Stimulated activated naive CD8-positive, alpha-beta T cell treated with anti-CD3 and anti-CD28 coated beads, Interleukin-15, Interleukin-2, amounts not matched to agents 100 ng/mL and 50 ng/mL, for 24 hours (primary cell): ENCODE measurements at regions not wholly inside any gene's neighbourhood (a gene's known extent, or its start where the extent isn't known, plus 50 kb on each side); places are given as distances from the start of the nearest gene placed in this dataset.

Experiments used
- H3K27ac Mint-ChIP-seq: one replicate; pipeline ENCODE4 v1.8.0; 2021; ENCODE audit warnings: mild to moderate bottlenecking, mixed read lengths
- H3K27me3 Mint-ChIP-seq: one replicate; pipeline ENCODE4 v1.8.0; 2021; ENCODE audit warnings: mixed read lengths
- H3K36me3 Mint-ChIP-seq: one replicate; pipeline ENCODE4 v1.8.0; 2021; ENCODE audit warnings: low read depth, mixed read lengths
- H3K4me1 Mint-ChIP-seq: one replicate; pipeline ENCODE4 v1.8.0; 2021; ENCODE audit warnings: low read depth, mixed read lengths
- H3K4me3 Mint-ChIP-seq: one replicate; pipeline ENCODE4 v1.8.0; 2021; ENCODE audit warnings: mild to moderate bottlenecking, mixed read lengths
- H3K9me3 Mint-ChIP-seq: one replicate; pipeline ENCODE4 v1.8.0; 2021; ENCODE audit warnings: mixed read lengths

GRCh38 chr18:76179257-76179656, 315.8 kb downstream of the ZNF516 start:
- no peaks in the 10 kb centered on the region for H3K27me3 Mint-ChIP-seq
- no peak overlapping the region for H3K4me3 Mint-ChIP-seq
- H3K27ac Mint-ChIP-seq: no peak overlapping the region
- no peaks in the 10 kb centered on the region for H3K9me3 Mint-ChIP-seq
- H3K4me1 Mint-ChIP-seq: no peaks in the 10 kb centered on the region
- no peaks in the 10 kb centered on the region for H3K36me3 Mint-ChIP-seq

GRCh38 chr18:76177160-76177559, 317.9 kb downstream of the ZNF516 start:
- H3K27me3 Mint-ChIP-seq: no peaks in the 10 kb centered on the region
- H3K4me1 Mint-ChIP-seq: no peaks in the 10 kb centered on the region
- no peaks in the 10 kb centered on the region for H3K36me3 Mint-ChIP-seq
- no peak overlapping the region for H3K27ac Mint-ChIP-seq
- H3K9me3 Mint-ChIP-seq: no peaks in the 10 kb centered on the region
- no peak overlapping the region for H3K4me3 Mint-ChIP-seq

- Mint-ChIP-seq H3K36me3 (no peaks in the 10 kb centered on the region), H3K4me3 (no peak overlapping the region), H3K9me3 (no peaks in the 10 kb centered on the region), H3K4me1 (no peaks in the 10 kb centered on the region), H3K27ac (no peak overlapping the region), H3K27me3 (no peaks in the 10 kb centered on the region)
Measured at GRCh38 chr18:76174451-76174850, 320.6 kb downstream of the ZNF516 start.

GRCh38 chr18:76169733-76170132, 325.3 kb downstream of the ZNF516 start:
- no peak overlapping the region for H3K4me3 Mint-ChIP-seq
- no peaks in the 10 kb centered on the region for H3K36me3 Mint-ChIP-seq
- H3K27me3 Mint-ChIP-seq: no peaks in the 10 kb centered on the region

GRCh38 chr18:76167845-76168621, 327.0 kb downstream of the ZNF516 start:
- H3K4me3 Mint-ChIP-seq: no peak overlapping the region

More at GRCh38 chr18:76169733-76170132, 325.3 kb downstream of the ZNF516 start:
- Mint-ChIP-seq H3K27ac (no peak overlapping the region), H3K9me3 (no peaks in the 10 kb centered on the region), H3K4me1 (no peaks in the 10 kb centered on the region)

DNA sequence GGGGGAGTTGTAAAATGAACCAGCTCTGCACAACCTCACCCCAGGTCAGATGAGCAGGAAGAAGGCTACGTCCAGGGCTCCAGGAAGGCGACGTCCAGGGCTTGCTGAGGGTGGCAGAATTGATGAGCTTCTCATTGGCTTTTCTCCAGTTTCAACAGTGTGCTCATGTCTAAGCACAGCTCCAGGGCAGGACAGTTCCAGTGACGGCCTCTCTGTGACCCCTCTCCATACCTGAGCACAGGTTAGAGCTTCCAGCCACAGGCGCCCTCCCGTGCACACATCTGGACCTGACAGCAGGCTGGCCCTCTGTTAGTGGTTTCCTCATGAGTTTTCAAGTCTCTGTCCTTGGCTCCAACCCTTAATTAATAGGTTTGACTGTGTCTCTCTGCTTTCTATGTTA, 327.6 kb downstream of the ZNF516 start:
- Mint-ChIP-seq H3K27ac (no peak overlapping the region), H3K4me3 (no peak overlapping the region), H3K36me3 (no peaks in the 10 kb centered on the region), H3K9me3 (no peaks in the 10 kb centered on the region), H3K4me1 (no peaks in the 10 kb centered on the region), H3K27me3 (no peaks in the 10 kb centered on the region)

More at GRCh38 chr18:76167845-76168621, 327.0 kb downstream of the ZNF516 start:
- no peaks in the 10 kb centered on the region for H3K27me3 Mint-ChIP-seq
- H3K4me1 Mint-ChIP-seq: no peaks in the 10 kb centered on the region
- no peaks in the 10 kb centered on the region for H3K36me3 Mint-ChIP-seq
- no peak overlapping the region for H3K27ac Mint-ChIP-seq
- H3K9me3 Mint-ChIP-seq: no peaks in the 10 kb centered on the region

DNA sequence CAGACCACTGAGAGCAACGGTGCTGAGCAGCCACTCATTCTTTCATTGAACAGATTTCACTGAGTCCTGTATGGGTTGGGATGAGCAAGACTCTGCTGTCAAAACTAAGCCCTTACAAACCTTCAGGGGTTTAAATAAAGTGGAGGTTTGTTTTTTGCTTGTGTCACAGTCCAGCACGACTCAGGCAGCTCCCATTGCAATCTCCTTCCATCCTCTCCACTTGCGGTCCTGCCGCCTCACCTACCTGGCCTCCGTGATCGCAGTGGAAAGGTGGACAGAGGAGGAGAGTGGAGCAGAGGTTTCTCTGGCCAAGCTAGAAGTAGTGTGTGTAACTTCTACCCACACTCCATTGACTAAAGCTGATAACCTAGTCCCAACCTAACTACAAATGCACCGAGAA, 332.2 kb downstream of the ZNF516 start:
- H3K27ac Mint-ChIP-seq: no peak overlapping the region
- H3K4me3 Mint-ChIP-seq: no peak overlapping the region
- H3K27me3 Mint-ChIP-seq: no peaks in the 10 kb centered on the region
- H3K9me3 Mint-ChIP-seq: no peaks in the 10 kb centered on the region
- no peaks in the 10 kb centered on the region for H3K4me1 Mint-ChIP-seq
- H3K36me3 Mint-ChIP-seq: no peaks in the 10 kb centered on the region

- H3K9me3 Mint-ChIP-seq: no peaks in the 10 kb centered on the region
- H3K36me3 Mint-ChIP-seq: no peaks in the 10 kb centered on the region
- no peak overlapping the region for H3K4me3 Mint-ChIP-seq
- no peak overlapping the region for H3K27ac Mint-ChIP-seq
- no peaks in the 10 kb centered on the region for H3K27me3 Mint-ChIP-seq
- no peaks in the 10 kb centered on the region for H3K4me1 Mint-ChIP-seq
Measured at GRCh38 chr18:76161983-76162382, 333.1 kb downstream of the ZNF516 start.

- Mint-ChIP-seq H3K4me1 (no peaks in the 10 kb centered on the region), H3K27ac (no peak overlapping the region), H3K27me3 (no peaks in the 10 kb centered on the region), H3K9me3 (no peaks in the 10 kb centered on the region), H3K36me3 (no peaks in the 10 kb centered on the region), H3K4me3 (no peak overlapping the region)
Measured at GRCh38 chr18:76153691-76154090, 341.4 kb downstream of the ZNF516 start.

DNA sequence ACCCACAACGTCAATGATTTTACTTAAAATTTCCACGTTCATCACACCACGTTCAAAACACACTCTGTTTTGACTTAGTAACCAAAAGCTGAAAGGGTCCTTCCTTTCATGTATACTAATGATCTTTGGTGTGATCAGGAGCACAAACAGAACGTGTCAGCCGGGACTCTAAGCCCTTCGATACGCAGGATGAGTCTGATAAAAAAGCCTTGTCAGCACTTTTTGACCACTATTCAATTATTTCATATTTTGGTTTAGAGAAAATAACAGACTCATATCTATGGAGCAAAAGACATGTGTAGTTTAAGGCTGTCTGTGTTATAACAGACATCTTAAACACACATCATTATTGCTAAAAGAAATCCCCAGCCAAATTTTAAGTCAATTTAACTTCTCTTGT, 345.3 kb downstream of the ZNF516 start:
- no peak overlapping the region for H3K4me3 Mint-ChIP-seq
- H3K9me3 Mint-ChIP-seq: no peaks in the 10 kb centered on the region
- H3K4me1 Mint-ChIP-seq: no peaks in the 10 kb centered on the region
- no peaks in the 10 kb centered on the region for H3K27me3 Mint-ChIP-seq
- H3K36me3 Mint-ChIP-seq: no peaks in the 10 kb centered on the region
- no peak overlapping the region for H3K27ac Mint-ChIP-seq

- Mint-ChIP-seq H3K4me1 (no peaks in the 10 kb centered on the region), H3K4me3 (no peak overlapping the region), H3K27me3 (no peaks in the 10 kb centered on the region), H3K36me3 (no peaks in the 10 kb centered on the region), H3K9me3 (no peaks in the 10 kb centered on the region), H3K27ac (no peak overlapping the region)
Measured at GRCh38 chr18:76149284-76149683, 345.8 kb downstream of the ZNF516 start.

DNA sequence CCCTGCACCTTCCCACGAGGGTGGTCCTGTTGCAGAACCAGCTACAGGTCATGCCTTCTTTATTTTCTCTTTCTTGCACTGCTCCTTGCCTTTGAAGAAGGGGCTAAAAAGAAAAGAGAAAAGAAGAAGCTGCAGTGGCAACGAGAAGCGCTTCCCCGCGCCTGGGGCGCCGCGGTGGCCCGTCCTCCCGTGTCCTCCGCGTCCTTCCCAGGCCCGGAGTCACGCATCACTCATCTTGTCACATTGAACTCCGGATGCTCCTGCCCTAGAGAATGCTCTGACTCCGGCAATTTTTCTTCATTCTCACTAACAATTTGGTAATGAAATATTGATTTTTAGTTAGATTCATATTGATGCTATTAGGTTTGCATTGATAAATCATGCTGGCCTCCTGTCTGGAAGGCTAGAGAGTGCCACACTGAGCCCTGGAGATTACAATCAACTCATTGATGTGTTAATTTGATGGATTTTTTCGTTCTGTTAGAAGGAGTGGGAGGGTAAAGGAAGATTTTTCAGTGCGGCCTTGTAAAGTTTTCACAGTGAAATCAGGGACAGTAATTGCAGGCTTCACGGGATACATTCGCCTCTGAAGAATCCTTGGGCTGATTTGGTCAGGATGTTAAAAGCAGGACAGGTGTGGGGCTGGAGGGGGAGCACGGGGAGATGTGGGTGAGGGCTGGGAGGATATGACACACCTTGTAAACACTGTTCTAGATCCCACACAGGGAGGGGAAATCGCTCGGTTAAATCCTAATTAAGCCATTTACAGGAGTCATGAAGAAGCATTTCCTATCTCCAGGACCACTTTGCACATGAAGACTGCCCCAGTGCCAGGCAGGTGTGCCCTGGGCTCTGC, 349.3 kb downstream of the ZNF516 start:
- Mint-ChIP-seq H3K36me3 (no peaks in the 10 kb centered on the region), H3K9me3 (no peaks in the 10 kb centered on the region), H3K4me1 (no peaks in the 10 kb centered on the region), H3K27me3 (peaks cover 4% of the 10 kb centered on the region), H3K4me3 (no peak overlapping the region), H3K27ac (no peak overlapping the region)

GRCh38 chr18:76144844-76145243, 350.2 kb downstream of the ZNF516 start:
- Mint-ChIP-seq H3K4me3 (no peak overlapping the region), H3K36me3 (no peaks in the 10 kb centered on the region), H3K27me3 (peaks cover 9% of the 10 kb centered on the region), H3K4me1 (no peaks in the 10 kb centered on the region), H3K27ac (no peak overlapping the region), H3K9me3 (peaks cover 4% of the 10 kb centered on the region)

- Mint-ChIP-seq H3K36me3 (no peaks in the 10 kb centered on the region), H3K27me3 (peaks cover 9% of the 10 kb centered on the region), H3K27ac (no peak overlapping the region), H3K9me3 (peaks cover 4% of the 10 kb centered on the region), H3K4me1 (no peaks in the 10 kb centered on the region), H3K4me3 (no peak overlapping the region)
Measured at GRCh38 chr18:76142611-76143010, 352.4 kb downstream of the ZNF516 start.

DNA sequence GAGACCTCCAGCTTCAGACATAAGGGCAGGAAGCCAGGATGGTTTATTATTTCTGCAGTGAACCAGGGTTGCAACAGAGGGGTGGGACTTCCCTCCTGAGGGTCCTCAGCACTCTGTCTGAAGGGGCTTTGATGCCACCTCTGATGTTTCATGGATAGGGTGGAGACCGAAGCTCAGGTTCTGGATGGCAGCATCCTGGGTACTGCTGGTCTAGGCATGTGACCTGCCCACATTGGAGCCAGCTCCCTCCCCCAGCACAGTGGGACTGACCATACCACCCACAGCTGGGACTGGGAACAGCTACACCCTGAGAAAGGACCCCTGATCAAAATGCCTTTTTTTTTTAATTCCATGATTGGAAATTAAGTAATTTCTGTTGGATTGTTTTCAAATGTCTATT, 355.2 kb downstream of the ZNF516 start:
- H3K27me3 Mint-ChIP-seq: peaks cover 9% of the 10 kb centered on the region
- peaks cover under 1% of the 10 kb centered on the region for H3K4me1 Mint-ChIP-seq
- H3K4me3 Mint-ChIP-seq: no peak overlapping the region
- H3K27ac Mint-ChIP-seq: no peak overlapping the region
- H3K36me3 Mint-ChIP-seq: no peaks in the 10 kb centered on the region
- H3K9me3 Mint-ChIP-seq: peaks cover 11% of the 10 kb centered on the region
